H9 (cell line): ENCODE measurements at regions not wholly inside any gene's neighbourhood (a gene's known extent, or its start where the extent isn't known, plus 50 kb on each side); places are given as distances from the start of the nearest gene placed in this dataset.

Source experiments
- DNase-seq: peaks from one replicate; pipeline ENCODE4 v3.0.0-alpha.2; 2017
- H2AFZ ChIP-seq: one replicate; pipeline ENCODE4 v1.6.1; 2013; ENCODE audit warnings: mild to moderate bottlenecking, low read length, control low read depth, moderate library complexity
- H2AK5ac ChIP-seq: 2 replicates; pipeline ENCODE4 v1.6.1; 2013; ENCODE audit warnings: low read length, control low read depth, mixed read lengths; ENCODE audit not compliant: insufficient read length
- H2BK120ac ChIP-seq: one replicate; pipeline ENCODE4 v1.6.1; 2013; ENCODE audit warnings: low read depth, mild to moderate bottlenecking, low read length, control low read depth, inconsistent platforms; ENCODE audit not compliant: poor library complexity, severe bottlenecking
- H2BK12ac ChIP-seq: 2 replicates; pipeline ENCODE4 v1.6.1; 2013; ENCODE audit warnings: low read length, control low read depth, mixed read lengths, low read depth; ENCODE audit not compliant: insufficient read length
- H2BK15ac ChIP-seq: 2 replicates; pipeline ENCODE4 v1.6.1; 2013; ENCODE audit warnings: low read depth, low read length, control low read depth
- H2BK20ac ChIP-seq: one replicate; pipeline ENCODE4 v1.6.1; 2013; ENCODE audit warnings: low read depth, mild to moderate bottlenecking, low read length, control low read depth, inconsistent platforms; ENCODE audit not compliant: poor library complexity, severe bottlenecking
- H2BK5ac ChIP-seq: 2 replicates; pipeline ENCODE4 v1.6.1; 2013; ENCODE audit warnings: low read length, control low read depth, mixed read lengths; ENCODE audit not compliant: insufficient read length
- H3K14ac ChIP-seq: 2 replicates; pipeline ENCODE4 v1.6.1; 2013; ENCODE audit warnings: low read length, control low read depth; ENCODE audit not compliant: insufficient read depth
- H3K18ac ChIP-seq: 2 replicates; pipeline ENCODE4 v1.6.1; 2013; ENCODE audit warnings: low read depth, mild to moderate bottlenecking, mixed read lengths, low read length, control low read depth; ENCODE audit not compliant: insufficient read length
- H3K23ac ChIP-seq: 2 replicates; pipeline ENCODE4 v1.6.1; 2013; ENCODE audit warnings: low read length, control low read depth, mixed read lengths, low read depth; ENCODE audit not compliant: insufficient read length
- H3K23me2 ChIP-seq: 2 replicates; pipeline ENCODE4 v1.6.1; 2013; ENCODE audit warnings: low read depth, mild to moderate bottlenecking, mixed read lengths, low read length, control low read depth; ENCODE audit not compliant: insufficient read length, poor library complexity, severe bottlenecking
- H3K27ac ChIP-seq: 2 replicates; pipeline ENCODE4 v1.5.1; 2013; ENCODE audit warnings: low read length, control low read depth, mixed read lengths, low read depth; ENCODE audit not compliant: insufficient read length
- H3K27me3 ChIP-seq: 2 replicates; pipeline ENCODE4 v1.6.1; 2013; ENCODE audit warnings: low read length, control low read depth, inconsistent platforms; ENCODE audit not compliant: insufficient read depth
- H3K4ac ChIP-seq: 2 replicates; pipeline ENCODE4 v1.6.1; 2013; ENCODE audit warnings: low read depth, mild to moderate bottlenecking, control low read depth, inconsistent platforms, low read length, moderate library complexity
- H3K4me1 ChIP-seq: 2 replicates; pipeline ENCODE4 v1.6.1; 2013; ENCODE audit warnings: low read length, control low read depth, inconsistent platforms; ENCODE audit not compliant: insufficient read depth
- H3K4me2 ChIP-seq: 2 replicates; pipeline ENCODE4 v1.6.1; 2013; ENCODE audit warnings: low read length, control low read depth, mixed read lengths; ENCODE audit not compliant: insufficient read length, insufficient read depth
- H3K56ac ChIP-seq: 2 replicates; pipeline ENCODE4 v1.6.1; 2013; ENCODE audit warnings: low read depth, mild to moderate bottlenecking, mixed read lengths, low read length, control low read depth; ENCODE audit not compliant: insufficient read length
- H3K79me1 ChIP-seq: 2 replicates; pipeline ENCODE4 v1.6.1; 2013; ENCODE audit warnings: low read depth, mild to moderate bottlenecking, moderate library complexity, low read length, control low read depth, inconsistent platforms; ENCODE audit not compliant: insufficient read depth, poor library complexity, severe bottlenecking
- H3K79me2 ChIP-seq: 2 replicates; pipeline ENCODE4 v1.6.1; 2013; ENCODE audit warnings: low read length, control low read depth, inconsistent platforms; ENCODE audit not compliant: insufficient read depth
- H3K9ac ChIP-seq: 2 replicates; pipeline ENCODE4 v1.6.1; 2013; ENCODE audit warnings: low read length, control low read depth, mixed read lengths; ENCODE audit not compliant: insufficient read length; ENCODE audit errors: extremely low read depth
- H3K9me3 ChIP-seq: one replicate; pipeline ENCODE4 v1.6.1; 2013; ENCODE audit warnings: low read depth, low read length, inconsistent platforms; ENCODE audit not compliant: control insufficient read depth
- H3T11ph ChIP-seq: one replicate; pipeline ENCODE4 v1.6.1; 2013; ENCODE audit warnings: mild to moderate bottlenecking, low read length, control low read depth, inconsistent platforms
- H4K20me1 ChIP-seq: one replicate; pipeline ENCODE4 v1.6.1; 2013; ENCODE audit not compliant: control insufficient read depth, insufficient read length, insufficient read depth
- H4K5ac ChIP-seq: 2 replicates; pipeline ENCODE4 v1.6.1; 2013; ENCODE audit warnings: low read depth, mild to moderate bottlenecking, mixed read lengths, low read length, control low read depth; ENCODE audit not compliant: insufficient read length
- H4K8ac ChIP-seq: replicated peaks from 2 replicates; pipeline ENCODE4 v1.6.1; 2013; ENCODE audit warnings: low read length, control low read depth, mixed read lengths, low read depth; ENCODE audit not compliant: insufficient read length
- H4K91ac ChIP-seq: 2 replicates; pipeline ENCODE4 v1.6.1; 2013; ENCODE audit warnings: low read depth, mild to moderate bottlenecking, moderate library complexity, mixed read lengths, low read length, control low read depth; ENCODE audit not compliant: insufficient read length
- H3K27ac Mint-ChIP-seq, 3 experiments: 2 replicates in 2 of 3; 3 replicates in 1 of 3; pipeline ENCODE4 v1.8.0; 2020 to 2021; ENCODE audit warnings: mixed read lengths in 3 of 3, mild to moderate bottlenecking in 1 of 3, moderate library complexity in 1 of 3
- H3K27me3 Mint-ChIP-seq: 2 replicates; pipeline ENCODE4 v1.8.0; 2021; ENCODE audit warnings: low read depth, mild to moderate bottlenecking, moderate library complexity, mixed read lengths
- H3K36me3 Mint-ChIP-seq, 3 experiments: 2 replicates in 2 of 3; 3 replicates in 1 of 3; pipeline ENCODE4 v1.8.0; 2020 to 2021; ENCODE audit warnings: low read depth in 3 of 3, mixed read lengths in 3 of 3; ENCODE audit not compliant: insufficient read depth in 1 of 3
- H3K4me1 Mint-ChIP-seq, 2 experiments: 2 replicates each; pipeline ENCODE4 v1.8.0; 2020; ENCODE audit warnings: mixed read lengths in 2 of 2
- H3K4me3 Mint-ChIP-seq, 2 experiments: 2 replicates in 1 of 2; 3 replicates in 1 of 2; pipeline ENCODE4 v1.8.0; 2020 to 2021; ENCODE audit warnings: mild to moderate bottlenecking in 2 of 2, mixed read lengths in 2 of 2, moderate library complexity in 1 of 2
- H3K9me3 Mint-ChIP-seq, 2 experiments: 2 replicates in 1 of 2; 3 replicates in 1 of 2; pipeline ENCODE4 v1.8.0; 2020; ENCODE audit warnings: mild to moderate bottlenecking in 2 of 2, mixed read lengths in 2 of 2, moderate library complexity in 1 of 2
- CTCF ChIP-seq: fragments of 200-600 bp; sonication (generic); conservative IDR thresholded peaks from 3 replicates; pipeline ENCODE4 v1.8.0; 2021; ENCODE audit warnings: antibody characterized with exemption, mild to moderate bottlenecking
- WGBS: extraction: QIAGEN DNeasy Blood & Tissue Kit; methylation state at CpG from one replicate; pipeline ENCODE4 v1.1.7; 2013; ENCODE audit warnings: missing lambda C conversion rate, low lambda C conversion rate, mixed read lengths; ENCODE audit not compliant: insufficient read length; ENCODE audit errors: extremely low coverage; 5-methylcytosine and 5-hydroxymethylcytosine counted together

- H4K5ac ChIP-seq = no peak overlapping the region
- H3K27me3 Mint-ChIP-seq = peaks cover 2% of the 10 kb centered on the region; the same call in 1 of the 2 replicates
- no peak overlapping the region for H3K9ac ChIP-seq
- no peaks in the 10 kb centered on the region for H3K4me1 Mint-ChIP-seq
- H3K9me3 Mint-ChIP-seq = peaks cover 54 to 61% of the 10 kb centered on the region in 2 experiments
- H3T11ph ChIP-seq = no peak overlapping the region
- no peaks in the 10 kb centered on the region; a peak in 2 of 7 replicates for H3K36me3 Mint-ChIP-seq
- DNase-seq = no peak
- H2BK15ac ChIP-seq = no peak overlapping the region
- no CpG with 5 or more reads among the region's 3 CpGs for WGBS
- no peak overlapping the region for H2BK120ac ChIP-seq
- H3K9me3 ChIP-seq = peaks cover 40% of the 10 kb centered on the region
- H2BK20ac ChIP-seq = no peak overlapping the region
- H3K27ac Mint-ChIP-seq = no peak overlapping the region
- H3K4me1 ChIP-seq = no peaks in the 10 kb centered on the region
- H3K14ac ChIP-seq = no peak overlapping the region
- no peak overlapping the region for H4K8ac ChIP-seq
- H3K4me2 ChIP-seq = no peak overlapping the region
- no peaks in the 10 kb centered on the region for H3K79me2 ChIP-seq
- no peak overlapping the region for H2BK12ac ChIP-seq
- no peaks in the 10 kb centered on the region for H3K23me2 ChIP-seq
- H3K4me3 Mint-ChIP-seq = no peak overlapping the region
- no peak overlapping the region for H3K23ac ChIP-seq
- no peak overlapping the region for H4K91ac ChIP-seq
- H3K79me1 ChIP-seq = no peaks in the 10 kb centered on the region
- no peak overlapping the region for H3K4ac ChIP-seq
- no peak overlapping the region for H2BK5ac ChIP-seq
- no peaks in the 10 kb centered on the region for H4K20me1 ChIP-seq
- TF ChIP-seq CTCF = no peak
- no peak overlapping the region for H3K27ac ChIP-seq
- no peak overlapping the region for H3K18ac ChIP-seq
- no peak overlapping the region for H2AK5ac ChIP-seq
- no peak overlapping the region for H2AFZ ChIP-seq
- no peaks in the 10 kb centered on the region for H3K27me3 ChIP-seq
- no peak overlapping the region for H3K56ac ChIP-seq
These were observed 57.4 kb upstream of the MSN start for GRCh38 chrX:65610040-65610439.
